NCI-H82 treated with DMSO at 0.1 percent for 48 hours (cell line): ENCODE measurements at regions not wholly inside any gene's neighbourhood (a gene's known extent, or its start where the extent isn't known, plus 50 kb on each side); places are given as distances from the start of the nearest gene placed in this dataset.
"Not testable (repeated sequence)": the region's sequence is repeated elsewhere in the genome, so short reads cannot be mapped to it uniquely, and the experiment has no call there.

Experiments used
- DNase-seq: peaks from one replicate; lab custom pipeline; 2025; ENCODE audit not compliant: unreplicated experiment; lab: John Stamatoyannopoulos, UW

DNA sequence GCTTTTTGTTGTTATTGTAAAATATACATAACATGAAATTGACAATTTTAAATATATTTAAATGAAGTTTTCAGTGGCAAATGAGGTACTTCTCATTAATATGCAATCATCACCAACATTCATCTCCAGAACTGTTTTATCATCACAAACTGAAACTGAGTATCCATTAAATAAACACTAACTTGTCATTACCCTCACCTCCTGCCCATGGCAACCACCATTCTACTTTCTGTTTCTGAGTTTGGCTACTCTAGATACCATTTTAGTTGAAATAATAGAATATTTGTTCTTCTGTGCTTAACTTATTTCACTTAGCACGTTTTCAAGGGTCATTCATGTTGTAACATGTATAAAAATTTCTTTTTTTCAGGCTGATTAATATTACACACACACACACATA lies 834.3 kb downstream of the PLOD2 start:
- DNase-seq = no peak

DNA sequence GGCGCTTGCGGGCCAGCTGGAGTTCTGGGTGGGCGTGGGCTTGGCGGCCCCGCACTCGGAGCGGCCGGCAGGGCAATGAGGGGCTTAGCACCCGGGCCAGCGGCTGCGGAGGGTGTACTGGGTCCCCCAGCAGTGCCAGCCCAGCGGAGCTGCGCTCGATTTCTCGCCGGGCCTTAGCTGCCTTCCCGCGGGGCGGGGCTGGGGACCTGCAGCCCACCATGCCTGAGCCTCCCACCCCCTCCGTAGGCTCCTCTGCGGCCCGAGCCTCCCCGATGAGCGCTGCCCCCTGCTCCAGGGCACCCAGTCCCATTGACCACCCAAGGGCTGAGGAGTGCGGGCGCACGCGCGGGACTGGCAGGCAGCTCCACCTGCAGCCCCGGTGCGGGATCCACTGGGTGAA lies 827.6 kb downstream of the PLOD2 start:
- not testable (repeated sequence) for DNase-seq

DNA sequence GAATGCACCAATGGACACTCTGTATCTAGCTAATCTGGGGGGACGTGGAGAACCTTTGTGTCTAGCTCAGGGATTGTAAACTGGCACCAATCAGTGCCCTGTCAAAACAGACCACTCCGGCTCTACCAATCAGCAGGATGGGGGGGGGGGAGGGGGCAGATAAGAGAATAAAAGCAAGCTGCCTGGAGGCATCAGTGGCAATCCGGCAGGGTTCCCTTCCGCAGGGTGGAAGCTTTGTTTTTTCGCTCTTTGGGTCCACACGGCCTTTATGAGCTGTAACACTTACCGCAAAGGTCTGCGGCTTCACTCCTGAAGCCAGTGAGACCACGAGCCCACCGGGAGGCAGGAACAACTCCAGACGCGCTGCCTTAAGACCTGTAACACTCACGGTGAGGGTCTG lies 827.1 kb downstream of the PLOD2 start:
- DNase-seq = no peak

DNA sequence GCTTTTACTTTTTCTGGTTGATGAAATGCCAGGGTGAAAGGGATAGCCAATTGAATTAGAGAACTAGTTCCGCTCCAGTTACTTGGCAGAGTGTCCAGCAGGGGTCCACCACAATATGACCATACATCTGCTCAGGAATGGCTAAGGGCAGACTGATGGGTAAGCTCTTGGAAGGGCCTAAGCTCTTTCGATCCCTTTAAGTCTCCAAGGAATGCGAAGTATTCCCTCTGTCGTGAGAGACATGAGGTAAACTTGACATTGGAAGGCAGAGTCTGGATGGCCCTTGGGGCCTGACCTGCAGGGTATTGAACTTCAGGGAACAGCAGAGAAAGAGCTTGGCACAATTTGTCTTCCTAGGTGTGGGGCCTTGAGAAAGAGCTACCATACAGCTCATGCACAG lies 805.8 kb downstream of the PLOD2 start:
- no peak for DNase-seq

DNA sequence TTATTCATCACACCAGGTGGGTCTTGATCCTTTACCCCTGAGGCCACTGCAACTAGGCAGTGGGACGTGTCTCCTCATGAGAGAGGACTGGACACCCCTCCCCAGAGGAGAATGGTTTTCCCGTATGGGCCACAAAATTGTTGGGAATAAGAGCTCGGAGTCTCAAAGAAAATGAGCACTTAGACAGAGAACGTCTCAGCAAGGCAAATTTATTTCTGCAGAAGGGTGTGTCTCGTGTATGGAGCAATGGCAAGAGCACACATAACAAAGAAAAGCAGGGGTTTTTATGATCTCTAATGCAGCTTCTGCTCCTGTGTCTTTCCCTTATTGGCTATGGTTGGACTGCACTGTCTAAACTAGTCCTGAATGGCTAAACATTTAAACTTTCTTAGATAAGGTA lies 803.5 kb downstream of the PLOD2 start:
- no peak for DNase-seq

DNA sequence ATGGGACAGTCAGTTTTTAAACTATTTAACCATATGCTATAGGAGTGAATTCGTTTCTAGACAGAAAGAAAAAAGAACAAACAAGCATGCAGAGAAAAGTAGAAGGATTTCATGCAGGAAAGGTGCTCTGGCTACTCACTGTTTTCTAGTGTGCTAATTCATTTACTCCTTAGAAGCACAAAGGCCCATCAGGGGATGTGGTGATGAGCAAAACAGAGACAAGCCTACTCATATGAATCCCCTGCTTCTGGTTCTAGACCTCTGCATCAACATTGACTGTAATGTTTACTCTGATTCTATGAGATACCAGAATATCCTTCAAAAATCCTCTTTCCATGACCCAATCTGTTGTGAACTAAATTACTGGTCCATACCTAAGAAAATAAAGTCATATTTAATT lies 801.9 kb downstream of the PLOD2 start:
- DNase-seq = no peak

DNA sequence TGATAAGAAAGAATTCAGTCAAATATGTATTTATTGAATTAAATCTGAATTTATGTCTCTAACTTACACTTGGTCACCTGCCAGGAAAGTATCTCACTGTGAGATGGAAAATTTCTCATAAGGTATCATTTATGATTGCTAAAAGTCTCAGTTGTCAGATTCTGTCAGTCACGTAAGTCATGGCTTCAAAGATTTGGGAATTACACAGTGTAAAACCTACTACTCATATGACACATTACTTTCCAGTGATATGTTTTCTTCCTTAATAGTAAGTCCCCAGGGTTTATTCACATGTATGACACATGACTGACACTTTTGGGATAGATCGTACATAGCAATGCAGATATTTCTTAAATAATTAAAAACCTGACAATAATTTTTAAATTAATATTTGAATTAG lies 792.2 kb downstream of the PLOD2 start:
- DNase-seq = no peak

DNA sequence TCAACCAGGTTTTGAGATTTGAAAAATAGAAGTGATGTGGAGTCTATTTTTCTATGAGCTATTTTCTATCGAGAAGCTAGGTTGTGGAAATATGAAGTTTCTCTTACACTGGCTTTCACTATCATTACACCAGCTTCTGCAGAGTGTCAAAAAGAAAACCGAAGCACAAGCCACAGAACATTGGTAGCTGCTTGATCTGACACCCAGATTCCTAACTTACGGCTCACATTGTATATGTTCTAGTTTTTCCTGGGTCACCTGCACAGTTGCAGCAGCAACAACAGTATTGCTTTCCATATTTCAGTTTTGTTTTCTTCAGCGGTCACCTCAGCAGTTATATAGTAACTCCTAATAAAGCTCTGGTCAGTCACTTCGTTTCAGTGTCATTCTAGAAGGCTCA lies 790.1 kb downstream of the PLOD2 start:
- no peak for DNase-seq

DNA sequence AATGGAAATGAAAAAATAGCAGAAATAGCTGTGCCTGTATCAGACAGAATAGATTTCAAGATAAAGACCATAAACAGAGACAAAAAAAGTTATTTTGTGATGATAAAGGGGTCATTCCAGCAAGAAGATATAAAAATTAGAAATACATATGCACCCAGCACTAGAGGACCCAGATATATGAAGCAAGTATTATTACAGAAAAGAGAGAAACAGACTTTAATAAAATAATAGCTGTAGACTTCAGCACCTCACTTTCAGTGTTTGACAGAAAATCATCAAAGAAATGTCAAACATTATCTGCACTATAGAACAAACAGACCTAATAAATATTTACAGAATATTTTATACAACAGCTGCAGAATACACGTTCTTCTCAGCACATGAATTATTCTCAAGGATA lies 783.7 kb downstream of the PLOD2 start:
- no peak for DNase-seq

DNA sequence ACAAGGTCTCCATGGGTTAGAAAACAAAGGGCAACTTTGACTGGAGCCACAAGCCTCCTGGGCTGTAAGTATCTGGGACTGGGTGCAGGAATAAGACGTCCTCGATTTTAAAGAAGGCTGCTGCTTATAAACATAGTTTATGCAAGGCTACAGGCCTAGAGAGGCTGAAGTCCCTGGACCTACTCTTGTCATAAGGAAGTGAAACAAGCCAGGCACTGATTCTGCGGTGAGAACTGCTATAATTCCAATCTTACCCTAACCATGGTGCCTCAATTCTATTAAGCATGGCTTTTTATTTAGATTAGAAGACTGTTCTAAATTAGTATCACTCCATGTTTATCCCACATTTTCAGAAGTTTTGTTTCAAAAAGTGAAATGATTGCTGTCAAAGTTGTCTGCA lies 777.6 kb downstream of the PLOD2 start:
- DNase-seq = no peak

DNA sequence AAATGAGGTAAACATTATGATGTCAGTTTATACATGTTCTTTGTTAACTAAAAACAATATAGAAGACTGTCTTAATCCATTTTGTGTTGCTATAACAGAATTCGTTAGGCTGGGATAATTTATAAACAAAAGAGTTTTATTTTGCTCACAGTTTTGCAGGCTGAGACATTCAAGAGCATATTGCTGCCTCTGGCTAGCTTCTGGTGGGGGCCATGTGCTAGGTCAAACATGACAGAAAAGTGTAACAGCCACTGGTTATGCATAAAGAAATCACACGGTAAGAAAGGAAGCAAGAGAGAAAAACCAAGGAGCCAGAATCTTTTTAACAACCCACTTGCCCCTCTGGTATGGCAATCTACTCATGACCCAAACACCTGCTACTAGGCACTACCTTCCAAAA lies 776.7 kb downstream of the PLOD2 start:
- no peak for DNase-seq

DNA sequence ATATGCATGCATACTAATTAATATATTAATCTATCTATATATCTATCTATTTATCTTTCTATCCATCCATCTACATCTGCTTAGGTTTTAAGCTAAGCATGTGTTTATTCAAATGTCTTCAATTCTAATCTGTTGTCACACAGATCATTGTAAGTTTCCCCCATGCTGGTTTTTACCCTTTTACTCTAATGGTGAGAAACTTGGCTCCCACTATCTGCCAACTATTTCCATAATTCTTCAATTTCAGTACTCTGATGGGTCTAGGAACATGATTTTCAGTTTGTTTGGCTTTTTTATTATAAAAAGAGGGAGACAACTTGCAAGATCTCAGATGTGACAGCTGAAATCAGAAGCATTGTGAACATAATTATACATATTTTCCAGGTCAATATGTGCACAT lies 773.8 kb downstream of the PLOD2 start:
- DNase-seq = no peak

DNA sequence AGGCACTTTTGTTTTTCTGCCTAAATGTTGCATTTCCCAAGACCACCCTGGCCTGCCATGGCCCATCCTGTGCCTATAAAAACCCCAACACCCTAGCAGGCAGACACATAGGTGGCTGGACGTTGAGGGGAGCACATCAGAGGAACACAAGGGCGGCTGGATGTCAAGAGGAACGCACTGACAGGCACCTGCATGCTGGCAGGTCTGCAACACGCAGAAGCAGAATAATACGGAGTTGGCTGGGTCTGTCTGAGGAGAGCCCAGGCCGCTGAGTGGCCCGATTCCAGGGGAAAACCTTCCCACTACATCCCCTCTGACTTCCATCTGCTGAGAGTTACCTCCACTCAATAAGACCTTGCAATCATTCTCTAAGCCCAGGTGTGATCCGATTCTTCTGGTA lies 765.6 kb downstream of the PLOD2 start:
- no peak for DNase-seq

DNA sequence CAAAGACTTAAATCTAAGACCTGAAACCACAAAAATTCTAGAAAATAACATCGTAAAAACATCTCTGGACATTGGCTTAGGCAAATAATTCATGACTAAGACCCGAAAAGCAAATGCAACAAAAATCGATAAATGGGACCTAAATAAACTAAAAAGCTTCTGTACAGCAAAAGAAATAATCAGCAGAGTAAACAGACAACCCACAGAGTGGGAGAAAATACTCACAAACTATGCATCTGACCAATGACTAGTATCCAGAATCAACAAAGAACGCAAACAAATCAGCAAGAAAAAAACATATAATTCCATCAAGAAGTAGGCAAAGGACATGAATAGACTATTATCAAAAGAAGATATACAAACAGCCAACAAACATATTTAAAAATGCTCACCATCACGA lies 749.4 kb downstream of the PLOD2 start:
- no peak for DNase-seq

DNA sequence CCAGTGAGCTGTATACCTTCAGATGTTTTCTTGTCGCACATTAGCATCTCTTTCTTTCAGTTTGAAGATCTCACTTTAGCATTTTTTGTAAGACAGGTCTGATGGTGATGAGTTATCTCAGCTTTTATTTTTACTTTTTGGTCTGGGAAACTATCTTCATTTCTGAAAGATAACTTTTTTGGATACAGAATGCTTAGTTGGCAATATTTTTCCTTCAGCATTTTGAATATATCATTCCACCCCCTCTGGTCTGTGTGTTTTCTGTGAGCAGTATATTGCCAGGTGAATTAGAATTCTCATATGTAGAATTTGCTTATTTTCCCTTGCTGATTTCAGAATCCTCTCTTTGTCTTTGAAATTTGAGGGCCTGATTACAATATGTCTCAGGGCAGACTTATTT lies 743.3 kb downstream of the PLOD2 start:
- no peak for DNase-seq

DNA sequence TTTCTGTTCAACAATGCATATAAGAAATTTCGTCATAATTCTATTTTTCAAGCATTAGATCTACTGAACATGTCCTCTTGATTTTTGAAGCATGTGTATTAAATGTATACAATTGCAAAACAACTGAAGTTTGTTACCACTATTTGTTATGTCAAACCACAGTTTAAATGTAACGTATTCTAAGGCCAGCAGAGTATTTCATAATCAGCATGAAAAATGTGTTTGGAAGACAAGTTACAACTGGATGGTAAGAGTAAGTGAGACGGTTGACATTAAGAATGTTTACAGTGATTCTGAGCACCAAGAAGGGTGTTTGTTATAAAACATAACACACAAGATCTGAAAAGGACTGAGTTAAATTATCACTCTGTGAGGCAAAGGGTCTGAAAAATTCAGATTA lies 738.4 kb downstream of the PLOD2 start:
- DNase-seq = no peak

DNA sequence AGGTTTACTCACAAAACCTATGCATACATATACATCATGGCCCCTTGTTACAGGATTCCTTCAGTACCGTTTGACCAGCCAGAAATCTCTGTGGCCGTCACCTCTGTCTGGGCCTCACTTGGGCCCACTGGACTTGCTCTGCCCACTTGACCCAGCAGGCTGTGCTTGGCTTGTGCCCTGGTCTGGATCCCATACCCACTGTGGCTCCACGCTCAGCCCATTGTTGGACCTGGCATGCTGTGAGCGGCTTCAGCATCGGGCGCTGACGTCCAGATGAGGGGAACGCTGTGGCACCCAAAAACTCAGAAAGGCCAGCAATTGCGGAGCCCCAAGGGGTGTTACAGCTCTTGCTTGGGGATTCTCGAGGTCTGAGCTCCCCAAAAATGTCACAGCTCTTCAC lies 733.6 kb downstream of the PLOD2 start:
- no peak for DNase-seq

DNA sequence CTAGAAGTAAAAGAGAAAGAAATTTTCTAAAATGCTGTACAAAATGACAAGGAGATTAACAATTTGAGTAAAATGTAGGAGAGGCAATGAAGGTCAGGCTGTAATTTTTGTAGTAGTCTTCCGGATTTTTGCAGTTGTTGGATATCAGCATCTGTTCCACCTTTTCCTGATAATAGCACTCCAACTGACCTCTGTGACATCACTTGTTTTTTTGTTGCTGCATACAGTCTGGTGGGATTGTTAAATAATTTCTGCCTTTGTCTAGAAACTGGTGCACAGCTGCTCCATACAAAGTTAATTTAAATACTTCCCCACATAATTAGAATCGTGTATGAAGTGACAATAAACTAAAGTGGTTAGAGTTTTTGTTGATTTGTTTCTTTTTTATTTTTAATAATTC lies 731.4 kb downstream of the PLOD2 start:
- DNase-seq = no peak

DNA sequence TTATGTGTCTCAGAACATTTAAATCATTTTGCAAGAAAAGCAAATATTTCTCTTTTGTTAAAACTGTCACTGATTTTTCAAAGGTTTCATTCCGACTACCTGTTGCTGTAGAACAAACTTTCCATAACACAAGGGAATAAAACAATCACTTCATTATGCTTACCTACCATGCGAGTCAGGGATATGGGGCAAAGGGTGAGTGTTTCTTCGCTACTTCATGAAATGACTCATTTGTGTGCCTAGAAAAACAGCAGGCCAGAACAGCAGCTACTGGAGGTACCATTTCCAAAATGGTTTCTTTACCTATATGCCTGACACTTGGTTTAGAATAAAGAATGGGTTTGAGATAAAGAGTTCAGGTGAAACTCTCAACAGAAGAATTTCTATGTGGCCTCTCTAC lies 712.5 kb downstream of the PLOD2 start:
- no peak for DNase-seq

DNA sequence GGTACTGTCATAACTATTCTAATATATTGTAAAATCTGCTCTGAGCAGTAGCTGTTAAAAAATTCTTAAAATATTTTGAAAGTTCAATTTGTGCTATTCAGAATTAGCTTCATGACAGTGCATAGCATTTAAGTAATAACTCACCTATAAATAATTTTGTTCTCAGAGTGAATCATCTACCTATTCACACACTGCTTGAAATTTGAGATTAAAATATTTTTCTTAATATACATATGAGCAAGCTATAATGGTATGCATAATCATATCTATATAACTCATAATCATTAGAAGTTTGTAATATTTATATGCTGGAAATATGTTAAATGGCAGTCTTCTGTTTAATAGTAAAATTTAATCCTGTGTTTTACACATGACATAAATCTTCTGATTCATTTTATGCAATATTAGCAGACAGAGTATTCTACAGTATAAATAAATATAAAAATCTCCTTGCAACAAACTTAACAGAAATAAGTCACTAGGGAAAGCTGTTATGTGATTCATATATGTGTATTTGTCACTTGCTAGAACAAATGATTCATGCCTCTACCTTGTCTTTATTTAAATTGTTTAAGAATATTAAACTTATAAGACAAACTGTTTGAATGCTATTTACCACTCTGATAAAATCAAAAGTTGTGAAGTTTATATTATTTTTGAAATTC lies 710.8 kb downstream of the PLOD2 start:
- no peak for DNase-seq

DNA sequence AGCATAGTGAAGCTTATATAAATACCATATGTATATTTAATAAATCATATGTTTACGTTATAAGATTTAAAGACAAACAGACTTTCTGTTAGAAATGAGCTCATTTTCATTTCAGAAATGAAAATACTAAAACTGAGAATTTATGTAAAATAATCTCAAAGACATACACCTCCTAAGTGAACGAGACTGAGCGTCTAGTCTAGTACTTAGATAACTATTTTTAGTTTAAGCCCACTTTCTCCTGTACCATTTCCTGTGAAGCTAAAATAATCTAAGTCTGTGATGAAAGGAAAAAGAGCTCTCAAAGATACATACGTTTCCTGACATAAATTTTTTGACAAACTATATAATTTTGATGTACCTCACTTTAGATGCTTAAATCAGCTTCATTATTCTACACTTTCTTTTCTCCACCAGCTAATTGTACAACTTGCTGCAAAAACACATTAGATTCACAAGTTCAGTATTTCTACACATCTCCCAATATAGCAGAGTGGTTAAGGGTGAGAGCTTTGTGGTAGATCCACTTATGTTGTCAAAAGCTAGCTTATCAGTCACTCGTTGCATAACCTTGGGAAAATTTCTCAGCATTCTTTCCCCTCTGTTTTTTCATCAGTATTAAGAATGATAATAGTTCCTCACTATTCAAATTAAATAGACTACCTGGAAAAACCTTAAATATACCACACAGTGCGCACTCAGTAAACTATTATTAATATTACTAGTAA lies 703.0 kb downstream of the PLOD2 start:
- no peak for DNase-seq

DNA sequence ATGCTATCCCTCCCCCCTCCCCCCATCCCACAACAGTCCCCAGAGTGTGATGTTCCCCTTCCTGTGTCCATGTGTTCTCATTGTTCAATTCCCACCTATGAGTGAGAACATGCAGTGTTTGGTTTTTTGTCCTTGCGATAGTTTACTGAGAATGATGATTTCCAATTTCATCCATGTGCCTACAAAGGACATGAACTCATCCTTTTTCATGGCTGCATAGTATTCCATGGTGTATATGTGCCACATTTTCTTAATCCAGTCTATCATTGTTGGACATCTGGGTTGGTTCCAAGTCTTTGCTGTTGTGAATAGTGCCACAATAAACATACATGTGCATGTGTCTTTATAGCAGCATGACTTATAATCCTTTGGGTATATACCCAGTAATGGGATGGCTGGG lies 701.3 kb downstream of the PLOD2 start:
- not testable (repeated sequence) for DNase-seq

DNA sequence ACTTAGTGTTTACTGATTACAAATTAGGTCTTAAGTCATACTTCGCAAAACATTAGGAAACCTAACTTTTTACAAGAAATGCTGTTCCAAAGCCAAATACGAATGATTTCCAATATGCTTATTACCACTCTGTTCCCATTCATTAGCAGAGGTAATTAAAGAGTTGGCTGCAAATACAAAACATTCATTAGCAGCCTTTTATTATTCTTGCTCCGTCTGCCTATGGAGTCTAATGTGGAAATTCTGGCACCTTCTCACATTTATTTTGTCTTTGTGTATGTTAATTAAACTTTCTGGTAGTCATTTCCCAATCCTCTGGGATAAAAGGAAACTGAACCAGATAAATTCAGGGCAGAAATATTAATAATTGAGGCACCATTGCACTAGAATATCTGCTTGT lies 689.0 kb downstream of the PLOD2 start:
- DNase-seq = no peak
